ENCODE measurements at regions not wholly inside any gene's neighbourhood (a gene's known extent, or its start where the extent isn't known, plus 50 kb on each side); places are given as distances from the start of the nearest gene placed in this dataset.

DNA sequence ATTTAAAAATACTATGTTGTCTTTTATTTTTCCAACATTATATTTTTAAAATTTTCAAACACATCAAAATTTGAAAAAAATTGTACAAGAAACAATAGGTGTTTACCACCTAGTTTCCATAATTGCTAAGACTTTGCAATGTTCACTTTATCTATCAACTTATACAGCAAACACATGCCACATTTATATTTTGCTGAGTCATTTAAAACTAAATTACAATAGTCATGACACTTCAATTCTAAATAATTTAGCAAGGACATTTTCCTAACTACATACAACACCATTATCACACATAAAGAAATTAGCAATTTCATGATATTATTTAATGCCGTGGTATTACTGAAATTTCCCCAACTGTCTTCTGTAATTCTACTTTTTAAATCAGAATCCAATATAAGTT, 600.4 kb upstream of the CPXCR1 start:
- no peak for DNase-seq
- Histone ChIP-seq H4K20me1 (ENCODE audit: insufficient read depth) (no peaks in the 10 kb centered on the region), H3K4me2 (no peak overlapping the region), H3F3A (replicated peaks; ENCODE audit: insufficient read depth) (no peaks in the 10 kb centered on the region), H3K9ac (no peak overlapping the region), H3K27me3 (ENCODE audit: insufficient read depth) (no peaks in the 10 kb centered on the region), H3K4me1 (ENCODE audit: control insufficient read depth in 1 of 2, insufficient read depth in 2 of 2, low read depth in 1 of 2, low read length in 1 of 2) (no peaks in the 10 kb centered on the region), H3K27ac (ENCODE audit: low read depth in 2 of 2, low read length in 1 of 2) (no peak overlapping the region), H3K9me3 (no peaks in the 10 kb centered on the region), H3K4me3 (ENCODE audit: low read depth in 2 of 2, low read length in 1 of 2) (no peak overlapping the region), H3K79me2 (ENCODE audit: insufficient read depth) (no peaks in the 10 kb centered on the region), H3K9me2 (no peaks in the 10 kb centered on the region), H3K36me3 (replicated peaks in 1 of 2; ENCODE audit: control insufficient read depth in 1 of 2, insufficient read depth in 2 of 2, low read length in 1 of 2) (no peaks in the 10 kb centered on the region), H2AFZ (ENCODE audit: low read depth) (no peak overlapping the region)
- TF ChIP-seq GATA2 (CRISPR knock-in tag; IDR thresholded peaks at IDR 0.05) (no peak), SIN3A (IDR thresholded peaks at IDR 0.05; ENCODE audit: borderline replicate concordance, low read depth, low read length) (no peak), YY1 (IDR thresholded peaks at IDR 0.05; ENCODE audit: low read depth) (no peak), GABPA (IDR thresholded peaks at IDR 0.05; ENCODE audit: low read depth) (no peak), NRF1 (IDR thresholded peaks at IDR 0.05; ENCODE audit: low read depth, low read length) (no peak), MEF2A (IDR thresholded peaks at IDR 0.05; ENCODE audit: borderline replicate concordance, low read depth) (no peak), ELF1 (IDR thresholded peaks at IDR 0.05) (no peak), TAF1 (IDR thresholded peaks at IDR 0.05; ENCODE audit: borderline replicate concordance, low read depth, low read length) (no peak), FOSL2 (IDR thresholded peaks at IDR 0.05; ENCODE audit: borderline replicate concordance, low read depth) (no peak), RAD21 (IDR thresholded peaks at IDR 0.05; ENCODE audit: low read length) (no peak), FOXM1 (IDR thresholded peaks at IDR 0.05; ENCODE audit: low read depth) (no peak), TCF12 (IDR thresholded peaks at IDR 0.05) (no peak), EP300 (IDR thresholded peaks at IDR 0.05; ENCODE audit: borderline replicate concordance in 1 of 2, low read depth in 1 of 2, low read length in 1 of 2) (no peak), RCOR1 (IDR thresholded peaks at IDR 0.05; ENCODE audit: low read length) (no peak)
- TF ChIP-seq, protein P1, sequence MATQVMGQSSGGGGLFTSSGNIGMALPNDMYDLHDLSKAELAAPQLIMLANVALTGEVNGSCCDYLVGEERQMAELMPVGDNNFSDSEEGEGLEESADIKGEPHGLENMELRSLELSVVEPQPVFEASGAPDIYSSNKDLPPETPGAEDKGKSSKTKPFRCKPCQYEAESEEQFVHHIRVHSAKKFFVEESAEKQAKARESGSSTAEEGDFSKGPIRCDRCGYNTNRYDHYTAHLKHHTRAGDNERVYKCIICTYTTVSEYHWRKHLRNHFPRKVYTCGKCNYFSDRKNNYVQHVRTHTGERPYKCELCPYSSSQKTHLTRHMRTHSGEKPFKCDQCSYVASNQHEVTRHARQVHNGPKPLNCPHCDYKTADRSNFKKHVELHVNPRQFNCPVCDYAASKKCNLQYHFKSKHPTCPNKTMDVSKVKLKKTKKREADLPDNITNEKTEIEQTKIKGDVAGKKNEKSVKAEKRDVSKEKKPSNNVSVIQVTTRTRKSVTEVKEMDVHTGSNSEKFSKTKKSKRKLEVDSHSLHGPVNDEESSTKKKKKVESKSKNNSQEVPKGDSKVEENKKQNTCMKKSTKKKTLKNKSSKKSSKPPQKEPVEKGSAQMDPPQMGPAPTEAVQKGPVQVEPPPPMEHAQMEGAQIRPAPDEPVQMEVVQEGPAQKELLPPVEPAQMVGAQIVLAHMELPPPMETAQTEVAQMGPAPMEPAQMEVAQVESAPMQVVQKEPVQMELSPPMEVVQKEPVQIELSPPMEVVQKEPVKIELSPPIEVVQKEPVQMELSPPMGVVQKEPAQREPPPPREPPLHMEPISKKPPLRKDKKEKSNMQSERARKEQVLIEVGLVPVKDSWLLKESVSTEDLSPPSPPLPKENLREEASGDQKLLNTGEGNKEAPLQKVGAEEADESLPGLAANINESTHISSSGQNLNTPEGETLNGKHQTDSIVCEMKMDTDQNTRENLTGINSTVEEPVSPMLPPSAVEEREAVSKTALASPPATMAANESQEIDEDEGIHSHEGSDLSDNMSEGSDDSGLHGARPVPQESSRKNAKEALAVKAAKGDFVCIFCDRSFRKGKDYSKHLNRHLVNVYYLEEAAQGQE (IDR thresholded peaks at IDR 0.05; ENCODE audit: low read depth, low read length): no peak
- TF ChIP-seq, protein P2, sequence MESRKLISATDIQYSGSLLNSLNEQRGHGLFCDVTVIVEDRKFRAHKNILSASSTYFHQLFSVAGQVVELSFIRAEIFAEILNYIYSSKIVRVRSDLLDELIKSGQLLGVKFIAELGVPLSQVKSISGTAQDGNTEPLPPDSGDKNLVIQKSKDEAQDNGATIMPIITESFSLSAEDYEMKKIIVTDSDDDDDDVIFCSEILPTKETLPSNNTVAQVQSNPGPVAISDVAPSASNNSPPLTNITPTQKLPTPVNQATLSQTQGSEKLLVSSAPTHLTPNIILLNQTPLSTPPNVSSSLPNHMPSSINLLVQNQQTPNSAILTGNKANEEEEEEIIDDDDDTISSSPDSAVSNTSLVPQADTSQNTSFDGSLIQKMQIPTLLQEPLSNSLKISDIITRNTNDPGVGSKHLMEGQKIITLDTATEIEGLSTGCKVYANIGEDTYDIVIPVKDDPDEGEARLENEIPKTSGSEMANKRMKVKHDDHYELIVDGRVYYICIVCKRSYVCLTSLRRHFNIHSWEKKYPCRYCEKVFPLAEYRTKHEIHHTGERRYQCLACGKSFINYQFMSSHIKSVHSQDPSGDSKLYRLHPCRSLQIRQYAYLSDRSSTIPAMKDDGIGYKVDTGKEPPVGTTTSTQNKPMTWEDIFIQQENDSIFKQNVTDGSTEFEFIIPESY (IDR thresholded peaks at IDR 0.05; ENCODE audit: borderline replicate concordance, low read depth): no peak
- ChIA-PET POLR2A (no interaction called here), CTCF (no interaction called here)
- 2% methylated on average over 1 of the region's 1 CpG for WGBS (ENCODE audit: low lambda C conversion rate)

Data from SK-N-SH (cell line).